ENCODE measurements at regions not wholly inside any gene's neighbourhood (a gene's known extent, or its start where the extent isn't known, plus 50 kb on each side); places are given as distances from the start of the nearest gene placed in this dataset.

DNA sequence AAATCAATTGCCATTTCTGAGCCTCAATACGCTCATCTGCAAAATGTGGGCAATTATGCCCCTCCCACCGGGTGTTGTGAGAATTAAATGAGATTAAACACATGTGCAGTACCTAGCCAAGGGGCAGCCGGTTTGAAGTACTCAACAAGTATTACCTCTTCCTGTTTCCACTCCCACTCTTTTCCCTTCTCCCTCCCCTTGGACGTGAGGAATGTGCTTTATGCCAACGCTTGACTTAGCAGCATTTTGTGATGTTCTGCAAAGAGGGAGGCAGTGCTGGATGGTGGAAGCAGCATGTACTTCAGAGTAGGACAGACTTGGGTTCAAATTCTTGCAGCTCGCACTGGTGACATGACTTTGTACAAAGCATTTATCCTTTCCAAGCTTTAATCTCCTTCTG is 306.0 kb downstream of the BUD13 start:
- CTCF ChIA-PET: interaction anchor here (1.2 kb wide), 1 partner anchor 9 kb away, joined by 3 read pairs; no protein-coding TSS in a partner anchor
- no peak for TF ChIP-seq CTCF (IDR thresholded peaks at IDR 0.05; ENCODE audit: control extremely low read depth, extremely low read depth, low read depth, missing control alignments)

GRCh38 chr11:116466191-116466590 is 306.6 kb downstream of the BUD13 start:
- no peak for DNase-seq (ENCODE audit: extremely low spot score)
- CTCF ChIA-PET: no interaction called here
- POLR2A ChIA-PET: no interaction called here
- no peak for TF ChIP-seq CTCF (IDR thresholded peaks at IDR 0.05; ENCODE audit: control extremely low read depth, extremely low read depth, low read depth, missing control alignments)

More for the DNA sequence above, 306.0 kb downstream of the BUD13 start:
- DNase-seq (ENCODE audit: extremely low spot score): no peak
- POLR2A ChIA-PET: no interaction called here

DNA sequence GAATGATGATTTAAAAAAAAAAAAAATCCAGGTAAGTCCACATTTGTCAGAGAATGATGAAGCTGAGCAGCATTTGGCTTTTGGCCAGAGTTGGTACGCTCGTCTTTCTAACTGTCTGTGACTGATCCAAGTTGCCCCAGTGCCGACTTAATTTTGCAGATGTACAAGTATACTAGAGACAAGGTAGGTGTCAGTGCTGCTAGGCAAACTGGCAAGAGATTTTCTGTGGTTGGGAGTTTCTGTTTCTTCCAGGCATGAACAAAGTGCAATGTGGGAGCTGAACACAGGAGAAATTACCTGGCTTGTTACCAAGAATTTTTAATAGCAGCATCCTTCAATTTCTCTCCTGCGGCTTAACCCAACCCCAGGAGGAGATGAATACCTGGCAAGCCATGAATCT is 307.7 kb downstream of the BUD13 start:
- no peak for DNase-seq (ENCODE audit: extremely low spot score)

GRCh38 chr11:116461789-116462188 is 311.0 kb downstream of the BUD13 start:
- TF ChIP-seq CTCF (IDR thresholded peaks at IDR 0.05; ENCODE audit: control extremely low read depth, extremely low read depth, low read depth, missing control alignments): no peak
- CTCF ChIA-PET: no interaction called here
- DNase-seq (ENCODE audit: extremely low spot score): no peak
- POLR2A ChIA-PET: no interaction called here

More for the DNA sequence above, 307.7 kb downstream of the BUD13 start:
- CTCF ChIA-PET: interaction anchor here (0.6 kb wide), 1 partner anchor 814 kb away, joined by 3 read pairs; no protein-coding TSS in a partner anchor
- POLR2A ChIA-PET: no interaction called here
- no peak for TF ChIP-seq CTCF (IDR thresholded peaks at IDR 0.05; ENCODE audit: control extremely low read depth, extremely low read depth, low read depth, missing control alignments)

DNA sequence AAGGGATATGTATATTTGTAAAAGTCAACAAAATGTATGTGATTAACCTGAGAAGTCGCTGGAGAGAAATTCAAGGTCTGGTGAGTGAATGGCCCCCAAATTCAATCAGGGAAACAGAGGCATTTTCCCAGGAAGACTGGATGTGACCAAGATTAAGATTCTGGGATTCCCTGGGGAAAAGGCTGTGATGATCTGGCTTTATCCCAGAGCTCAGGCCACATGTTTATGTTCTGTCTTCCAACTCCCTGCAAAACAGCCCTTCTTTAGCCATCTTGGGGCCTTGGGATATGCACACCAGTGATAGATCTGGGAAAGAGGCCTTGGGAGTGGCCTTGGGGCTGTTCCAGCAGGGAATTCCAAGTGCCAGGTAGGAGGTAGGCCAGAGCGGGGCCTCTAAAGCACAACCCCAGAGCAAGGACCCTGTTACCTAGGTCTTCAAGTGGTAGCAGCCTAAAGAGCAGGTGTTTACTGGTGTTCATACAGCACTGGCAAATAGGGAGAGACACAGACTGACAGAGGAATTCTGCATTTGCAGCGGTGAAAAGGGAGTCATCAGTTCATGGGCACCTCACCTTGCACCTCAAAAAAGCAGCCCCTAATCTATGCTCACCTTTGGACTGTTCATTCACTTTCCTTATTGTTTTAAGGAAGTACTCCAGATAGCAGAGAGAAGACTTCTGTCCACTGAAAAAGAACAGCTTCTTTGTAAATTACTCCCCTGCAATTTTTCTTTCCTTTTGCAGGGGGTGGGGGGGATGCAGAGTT is 312.4 kb downstream of the BUD13 start:
- TF ChIP-seq CTCF (IDR thresholded peaks at IDR 0.05; ENCODE audit: control extremely low read depth, extremely low read depth, low read depth, missing control alignments): no peak
- ChIA-PET POLR2A (no interaction called here), CTCF (no interaction called here)
- DNase-seq (ENCODE audit: extremely low spot score): no peak

GRCh38 chr11:116459185-116460045 is 313.4 kb downstream of the BUD13 start:
- no peak for TF ChIP-seq CTCF (IDR thresholded peaks at IDR 0.05; ENCODE audit: control extremely low read depth, extremely low read depth, low read depth, missing control alignments)
- ChIA-PET POLR2A (no interaction called here), CTCF (no interaction called here)
- no peak for DNase-seq (ENCODE audit: extremely low spot score)

Data from GM10248 (cell line).